Small intestine (tissue), 7 donors: ENCODE measurements at regions not wholly inside any gene's neighbourhood (a gene's known extent, or its start where the extent isn't known, plus 50 kb on each side); places are given as distances from the start of the nearest gene placed in this dataset.

ENCODE experiments used
- DNase-seq, 2 donors: peaks; one replicate each; pipeline versions ENCODE4 v3.0.0 to v3.0.0-alpha.2; 2013
- FAIRE-seq: peaks from 2 replicates; lab custom pipeline; 2012; peaks lifted over from hg19 to GRCh38; lab: Jason Lieb, UNC
- H3K27ac ChIP-seq, 3 donors: one replicate each; pipeline ENCODE4 v1.5.1; 2013; ENCODE audit warnings: low read length in 2 of 3, mild to moderate bottlenecking in 2 of 3, control low read depth in 1 of 3, inconsistent platforms in 1 of 3, low read depth in 1 of 3, moderate library complexity in 1 of 3
- H3K27me3 ChIP-seq, 3 donors: one replicate each; pipeline ENCODE4 v1.6.1; 2013; ENCODE audit warnings: low read length in 3 of 3, inconsistent platforms in 1 of 3; ENCODE audit not compliant: control insufficient read depth in 3 of 3, insufficient read depth in 3 of 3
- H3K36me3 ChIP-seq, 3 donors: one replicate each; pipeline ENCODE4 v1.6.1; 2013; ENCODE audit warnings: low read length in 3 of 3, inconsistent platforms in 1 of 3, low read depth in 1 of 3, mild to moderate bottlenecking in 1 of 3, moderate library complexity in 1 of 3; ENCODE audit not compliant: control insufficient read depth in 3 of 3, insufficient read depth in 2 of 3
- H3K4me1 ChIP-seq, 3 donors: one replicate each; pipeline ENCODE4 v1.6.1; 2013; ENCODE audit warnings: low read length in 2 of 3, inconsistent platforms in 1 of 3, low read depth in 1 of 3, mild to moderate bottlenecking in 1 of 3, moderate library complexity in 1 of 3; ENCODE audit not compliant: control insufficient read depth in 3 of 3, insufficient read depth in 2 of 3
- H3K4me3 ChIP-seq, 3 donors: one replicate each; pipeline ENCODE4 v1.5.1; 2013; ENCODE audit warnings: low read length in 3 of 3, control low read depth in 1 of 3, inconsistent platforms in 1 of 3, low read depth in 1 of 3, mild to moderate bottlenecking in 1 of 3, moderate library complexity in 1 of 3
- H3K9me3 ChIP-seq, 2 donors: one replicate each; pipeline ENCODE4 v1.6.1; 2013; ENCODE audit warnings: low read depth in 1 of 2, low read length in 1 of 2; ENCODE audit not compliant: control insufficient read depth in 2 of 2, insufficient read depth in 1 of 2
- WGBS, 3 donors: extraction: QIAGEN DNeasy Blood & Tissue Kit; methylation state at CpG; one replicate each; pipeline ENCODE4 v1.1.7; 2013; 5-methylcytosine and 5-hydroxymethylcytosine counted together
- donor health status: healthy with polysubstance abuse.
- donor health status: control.
- donor health status: control.
- donor health status: Bipolar disorder and iron deficiency.
- donor health status: healthy.

- no peaks in the 10 kb centered on the region for H3K36me3 ChIP-seq
- no peaks in the 10 kb centered on the region for H3K4me1 ChIP-seq
- H3K27me3 ChIP-seq, result no peaks in the 10 kb centered on the region
- no peak for FAIRE-seq
- WGBS, 3 donors, result 49 to 56% (median 52%) methylated on average over 6 of the region's 6 CpGs
- peak in 1 of 2 donors; percentile 23 for DNase-seq
- H3K9me3 ChIP-seq, result no peaks in the 10 kb centered on the region
- no peak overlapping the region for H3K4me3 ChIP-seq
- H3K27ac ChIP-seq, result no peak overlapping the region
These were observed 521.9 kb upstream of the BOD1L1 start for GRCh38 chr4:14149176-14150053.

- H3K4me1 ChIP-seq, result no peaks in the 10 kb centered on the region
- DNase-seq (no peak), FAIRE-seq (no peak)
- no peaks in the 10 kb centered on the region for H3K9me3 ChIP-seq
- no peaks in the 10 kb centered on the region for H3K36me3 ChIP-seq
- WGBS, 3 donors, result 24 to 54% (median 30%) methylated on average over 2 of the region's 2 CpGs
- H3K4me3 ChIP-seq, result no peak overlapping the region
- H3K27me3 ChIP-seq, result no peaks in the 10 kb centered on the region
- no peak overlapping the region for H3K27ac ChIP-seq
These were observed 523.6 kb upstream of the BOD1L1 start for GRCh38 chr4:14151101-14151500.

- no peaks in the 10 kb centered on the region for H3K4me1 ChIP-seq
- no peak overlapping the region for H3K4me3 ChIP-seq
- no peaks in the 10 kb centered on the region for H3K9me3 ChIP-seq
- H3K27ac ChIP-seq, result no peak overlapping the region
- FAIRE-seq (no peak), DNase-seq (no peak)
- H3K27me3 ChIP-seq, result no peaks in the 10 kb centered on the region
- WGBS, 3 donors, result 86 to 88% (median 87%) methylated on average over 4 of the region's 4 CpGs
- H3K36me3 ChIP-seq, result no peaks in the 10 kb centered on the region
These were observed 525.5 kb upstream of the BOD1L1 start for GRCh38 chr4:14152834-14153519.

DNA sequence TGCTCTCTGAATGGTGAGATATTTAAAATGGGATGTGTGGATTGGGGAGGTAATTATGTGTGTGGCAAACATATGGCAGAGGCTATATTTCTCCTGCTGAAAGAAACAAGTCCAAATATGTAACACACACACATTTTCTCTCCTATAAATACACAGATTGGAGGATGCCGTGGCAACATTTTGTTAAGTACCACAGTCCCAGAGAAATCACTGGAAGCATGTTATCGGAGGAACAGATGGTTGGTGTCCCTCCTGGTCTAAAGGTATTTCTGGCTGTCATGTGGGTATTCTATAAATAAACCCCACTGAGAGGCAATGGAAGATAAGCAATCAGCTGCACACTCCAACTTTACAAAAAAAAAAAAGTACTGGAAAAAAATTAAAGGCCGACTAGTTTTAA lies 528.3 kb upstream of the BOD1L1 start:
- Histone ChIP-seq H3K9me3 (no peaks in the 10 kb centered on the region), H3K36me3 (no peaks in the 10 kb centered on the region), H3K4me1 (no peaks in the 10 kb centered on the region), H3K27me3 (no peaks in the 10 kb centered on the region), H3K4me3 (no peak overlapping the region), H3K27ac (no peak overlapping the region)
- WGBS, 3 donors, result 74 to 76% (median 75%) methylated on average over 3 of the region's 3 CpGs
- DNase-seq, result no peak
- FAIRE-seq, result no peak

DNA sequence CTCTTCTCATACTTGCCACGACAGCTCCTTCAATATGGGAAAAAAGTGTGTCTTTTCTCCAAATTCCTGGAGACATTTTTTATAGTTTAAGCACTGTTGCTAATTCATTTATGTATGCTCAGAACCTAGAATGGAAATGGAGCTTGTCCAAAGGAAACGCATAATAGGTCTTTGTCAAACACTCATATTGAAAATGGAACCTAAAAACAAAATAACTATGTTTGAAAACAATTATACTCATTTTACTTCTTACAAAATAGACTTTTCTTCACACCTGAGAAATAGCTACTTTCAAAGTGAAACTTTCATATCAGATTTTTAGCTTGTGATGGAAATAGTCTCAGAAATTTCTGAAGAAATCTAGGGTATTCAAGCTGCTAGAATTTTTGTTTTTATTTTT lies 529.7 kb upstream of the BOD1L1 start:
- WGBS, 3 donors, result 81 to 86% (median 84%) methylated on average over 2 of the region's 2 CpGs
- FAIRE-seq (no peak), DNase-seq (no peak)
- H3K27me3 ChIP-seq, result no peaks in the 10 kb centered on the region
- no peaks in the 10 kb centered on the region for H3K9me3 ChIP-seq
- H3K4me3 ChIP-seq, result no peak overlapping the region
- no peak overlapping the region for H3K27ac ChIP-seq
- no peaks in the 10 kb centered on the region for H3K36me3 ChIP-seq
- no peaks in the 10 kb centered on the region for H3K4me1 ChIP-seq

GRCh38 chr4:14165222-14165920 lies 537.8 kb upstream of the BOD1L1 start:
- no peaks in the 10 kb centered on the region for H3K4me1 ChIP-seq
- WGBS, 3 donors, result 65 to 83% (median 66%) methylated on average over 3 of the region's 3 CpGs
- FAIRE-seq, result no peak
- H3K27me3 ChIP-seq, result no peaks in the 10 kb centered on the region
- H3K27ac ChIP-seq, result no peak overlapping the region
- no peak overlapping the region for H3K4me3 ChIP-seq
- DNase-seq, result no peak
- H3K9me3 ChIP-seq, result no peaks in the 10 kb centered on the region
- no peaks in the 10 kb centered on the region for H3K36me3 ChIP-seq

DNA sequence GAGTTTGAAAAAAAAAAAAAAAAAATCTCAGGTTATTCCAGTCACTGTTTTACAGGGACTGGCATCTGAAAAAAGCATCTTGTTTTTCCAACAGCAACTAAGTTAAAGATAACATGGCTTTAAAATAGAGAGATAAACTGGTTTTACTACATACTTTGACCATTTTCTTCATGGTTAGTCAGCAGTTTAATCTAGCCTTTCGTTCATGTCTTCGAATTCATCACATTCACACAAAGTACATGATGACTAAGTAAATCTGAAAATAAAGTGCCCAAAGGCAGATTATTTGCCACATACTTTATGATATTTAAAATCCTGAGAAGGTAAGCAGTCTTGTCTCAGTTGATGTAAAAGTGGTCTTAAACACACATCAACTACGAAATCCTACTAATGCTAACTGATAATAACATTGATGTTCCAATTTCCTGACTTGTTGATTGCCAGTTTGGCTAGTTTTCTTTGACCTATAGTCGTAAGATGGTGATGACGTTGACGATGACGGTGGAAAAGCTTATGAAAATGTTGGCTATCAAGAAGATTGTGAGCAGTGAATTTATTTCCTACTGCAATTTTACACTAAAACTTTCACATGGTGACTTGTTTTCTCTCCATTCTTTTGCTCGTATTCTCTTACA lies 540.5 kb upstream of the BOD1L1 start:
- Histone ChIP-seq H3K4me1 (no peaks in the 10 kb centered on the region), H3K36me3 (no peaks in the 10 kb centered on the region), H3K27ac (no peak overlapping the region), H3K27me3 (no peaks in the 10 kb centered on the region), H3K4me3 (no peak overlapping the region), H3K9me3 (no peaks in the 10 kb centered on the region)
- FAIRE-seq (no peak), DNase-seq (no peak)
- 83 to 91% (median 86%) methylated on average over 8 of the region's 8 CpGs for WGBS, 3 donors

GRCh38 chr4:14168919-14169318 lies 541.4 kb upstream of the BOD1L1 start:
- H3K36me3 ChIP-seq, result no peaks in the 10 kb centered on the region
- H3K4me3 ChIP-seq, result no peak overlapping the region
- WGBS, 3 donors, result 16 to 34% (median 17%) methylated on average over 5 of the region's 5 CpGs
- H3K27me3 ChIP-seq, result no peaks in the 10 kb centered on the region
- no peak overlapping the region for H3K27ac ChIP-seq
- H3K4me1 ChIP-seq, result no peaks in the 10 kb centered on the region
- H3K9me3 ChIP-seq, result no peaks in the 10 kb centered on the region
- peak in 1 of 2 donors; percentile 80 for DNase-seq
- FAIRE-seq, result no peak
